Erythroblast (primary cell): ENCODE measurements at regions not wholly inside any gene's neighbourhood (a gene's known extent, or its start where the extent isn't known, plus 50 kb on each side); places are given as distances from the start of the nearest gene placed in this dataset.
"Not testable (repeated sequence)": the region's sequence is repeated elsewhere in the genome, so short reads cannot be mapped to it uniquely, and the experiment has no call there.

ENCODE experiments used
- DNase-seq, 2 experiments: peaks; one replicate each; lab custom pipeline; 2025; lab: John Stamatoyannopoulos, UW
- GATA1 ChIP-seq: IDR thresholded peaks from 2 replicates; pipeline ENCODE4 v1.6.1; 2011; ENCODE audit warnings: low read depth, mild to moderate bottlenecking, control low read depth, low read length, moderate library complexity
- POLR2A ChIP-seq: IDR thresholded peaks from 2 replicates; pipeline ENCODE4 v1.6.1; 2011; ENCODE audit warnings: mild to moderate bottlenecking, low read length

DNA sequence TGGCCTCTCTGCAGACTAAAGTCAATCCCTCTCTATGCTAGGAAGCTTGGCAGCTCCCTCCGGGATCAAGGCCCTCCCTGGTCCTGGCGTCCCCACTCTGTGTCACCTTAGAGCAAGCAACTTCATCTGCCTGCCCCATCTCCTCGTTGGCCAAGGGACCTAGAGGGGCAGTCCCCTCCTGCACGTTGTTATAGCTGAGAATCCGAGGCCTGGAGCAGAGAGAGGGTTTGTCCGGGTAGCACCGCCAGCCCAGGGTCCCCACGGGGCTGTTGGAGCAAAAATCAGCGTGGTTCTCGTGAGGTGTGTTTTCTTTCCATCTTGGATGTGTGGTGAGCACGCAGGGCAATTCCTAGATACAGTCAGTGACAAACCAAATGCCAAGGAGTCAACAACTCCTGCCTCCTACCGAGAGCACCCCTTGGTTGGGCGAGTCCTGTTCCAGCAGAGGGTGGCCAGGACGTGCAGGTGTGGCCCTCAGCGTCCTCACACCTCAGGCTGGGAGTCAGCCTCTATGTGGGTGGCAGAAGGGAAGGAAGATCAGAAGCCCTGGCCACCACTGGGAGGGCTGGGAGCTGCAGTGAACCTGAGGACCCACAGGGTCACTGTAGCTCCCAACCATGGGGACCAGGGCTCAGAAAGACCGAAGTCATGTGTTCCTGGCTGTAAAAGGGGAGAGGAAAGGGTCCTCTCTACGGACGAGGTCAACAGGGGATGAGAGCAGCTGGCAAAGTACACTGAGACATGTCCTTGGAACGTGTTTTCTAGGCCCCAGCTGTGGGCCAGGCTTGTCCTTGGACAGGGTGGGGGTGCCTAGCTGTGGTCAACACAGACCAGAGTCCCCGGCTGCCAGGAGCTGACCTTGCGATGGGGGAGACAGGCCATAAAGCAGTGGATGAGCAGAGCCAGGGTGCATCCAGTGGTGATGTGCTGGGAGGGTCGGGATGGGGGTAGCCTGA, 85.6 kb upstream of the CIBAR2 start:
- TF ChIP-seq GATA1 (no peak), POLR2A (no peak)
- DNase-seq = no peak

DNA sequence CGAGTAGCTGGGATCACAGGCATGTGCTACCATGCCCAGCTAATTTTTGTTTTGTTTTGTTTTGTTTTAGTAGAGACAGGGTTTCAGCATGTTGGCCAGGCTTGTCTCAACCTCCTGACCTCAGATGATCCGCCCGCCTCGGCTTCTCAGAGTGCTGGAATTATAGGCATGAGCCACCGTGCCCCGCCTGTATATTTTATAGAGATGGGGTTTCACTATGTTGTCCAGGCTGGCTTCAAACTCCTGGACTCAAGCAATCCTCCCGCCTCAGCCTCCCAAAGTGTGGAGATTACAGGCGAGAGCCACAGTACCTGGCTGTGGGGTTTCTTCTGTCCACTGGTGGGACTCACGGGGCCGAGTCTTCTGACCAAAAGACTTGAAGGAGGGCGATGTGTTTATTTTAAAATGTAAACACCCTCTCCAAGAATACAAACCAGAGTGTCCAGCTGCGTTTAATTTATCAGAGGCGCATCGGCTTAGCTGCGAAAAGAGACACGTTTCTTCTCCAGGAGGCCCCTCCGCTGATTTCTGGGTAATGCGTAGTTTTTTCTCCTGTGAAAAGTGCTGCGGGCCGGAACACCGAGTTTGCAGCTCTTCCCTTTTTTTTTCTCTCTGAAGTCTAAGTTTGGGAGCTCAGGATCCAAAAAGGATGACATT, 86.9 kb upstream of the CIBAR2 start:
- TF ChIP-seq POLR2A = no peak
- no peak for TF ChIP-seq GATA1
- no peak for DNase-seq

DNA sequence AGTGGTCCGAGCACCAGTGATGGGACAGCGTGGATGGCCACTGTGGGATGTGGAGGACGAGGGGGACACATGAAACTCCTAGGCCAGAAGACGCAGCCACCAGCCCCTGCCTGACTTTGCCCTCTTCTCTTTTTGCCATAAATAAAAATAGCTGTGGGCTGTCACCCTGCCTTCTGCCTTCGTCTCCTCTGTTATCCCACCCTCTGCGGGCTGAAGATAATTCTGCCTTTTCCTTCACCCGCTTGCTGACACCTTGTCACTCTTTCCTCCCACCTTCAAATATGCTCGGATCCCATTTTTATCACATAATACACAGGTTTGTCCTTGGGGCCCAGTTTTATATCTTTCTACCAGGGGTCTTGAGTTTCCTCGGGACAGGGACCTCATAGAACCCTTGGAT, 87.6 kb upstream of the CIBAR2 start:
- TF ChIP-seq GATA1 (no peak), POLR2A (no peak)

DNA sequence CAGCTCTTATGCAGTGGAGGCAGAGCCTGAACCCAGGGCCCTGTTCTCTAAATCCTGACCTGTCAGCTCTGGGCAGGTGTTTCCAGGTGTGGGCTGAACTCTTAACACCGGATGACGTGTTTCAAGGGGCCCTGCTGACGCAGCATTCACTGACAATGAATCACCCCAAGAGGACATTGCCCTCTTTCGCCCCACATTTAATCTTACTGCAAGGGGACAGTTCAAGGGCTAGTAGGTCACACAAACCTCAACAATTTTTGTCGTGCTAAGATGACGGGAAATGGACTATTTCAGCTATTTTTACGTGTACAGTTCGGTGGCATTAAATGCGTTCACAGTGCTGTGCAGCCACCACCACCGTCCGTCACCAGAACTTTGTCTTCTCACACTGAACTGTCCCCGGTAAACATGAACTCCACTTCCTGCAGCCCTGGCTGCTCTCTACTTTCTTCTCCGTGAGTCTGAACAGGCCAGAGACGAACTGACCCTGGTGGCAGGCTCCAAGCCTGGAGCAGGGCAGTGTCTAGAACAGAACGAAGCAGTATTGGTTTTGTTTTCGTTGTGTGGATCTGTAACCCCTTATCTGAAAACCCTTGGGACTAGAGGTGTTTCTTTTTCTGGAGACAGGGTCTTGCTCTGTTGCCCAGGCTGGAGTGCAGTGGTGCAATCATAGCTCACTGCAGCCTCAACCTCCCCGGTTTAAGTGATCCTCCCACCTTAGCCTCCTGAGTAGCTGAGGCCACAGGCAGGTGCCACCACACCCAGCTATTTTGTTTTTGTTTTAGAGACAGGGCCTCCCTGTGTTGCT, 88.4 kb upstream of the CIBAR2 start:
- TF ChIP-seq POLR2A = no peak
- TF ChIP-seq GATA1 = no peak
- DNase-seq = no peak

More for the DNA sequence above, 87.6 kb upstream of the CIBAR2 start:
- no peak for DNase-seq

DNA sequence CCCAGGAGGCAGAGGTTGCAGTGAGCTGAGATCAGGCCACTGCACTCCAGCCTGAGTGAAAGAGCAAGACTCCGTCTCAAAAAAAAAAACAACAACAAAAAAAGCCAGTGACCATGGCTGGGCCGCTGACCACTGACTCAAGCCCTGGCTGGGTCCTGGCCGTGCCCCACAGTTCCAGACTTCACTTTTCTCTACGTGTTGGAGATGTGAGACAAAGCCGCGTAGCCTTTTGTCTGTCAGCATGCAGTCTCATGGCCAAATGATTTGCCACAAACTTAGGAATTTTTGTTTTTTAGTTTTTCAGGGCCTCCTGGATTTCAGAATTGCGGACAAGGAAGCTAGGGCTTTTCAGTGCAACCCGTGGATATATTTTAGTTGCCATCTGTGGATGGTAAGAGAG, 89.3 kb upstream of the CIBAR2 start:
- DNase-seq = no peak

DNA sequence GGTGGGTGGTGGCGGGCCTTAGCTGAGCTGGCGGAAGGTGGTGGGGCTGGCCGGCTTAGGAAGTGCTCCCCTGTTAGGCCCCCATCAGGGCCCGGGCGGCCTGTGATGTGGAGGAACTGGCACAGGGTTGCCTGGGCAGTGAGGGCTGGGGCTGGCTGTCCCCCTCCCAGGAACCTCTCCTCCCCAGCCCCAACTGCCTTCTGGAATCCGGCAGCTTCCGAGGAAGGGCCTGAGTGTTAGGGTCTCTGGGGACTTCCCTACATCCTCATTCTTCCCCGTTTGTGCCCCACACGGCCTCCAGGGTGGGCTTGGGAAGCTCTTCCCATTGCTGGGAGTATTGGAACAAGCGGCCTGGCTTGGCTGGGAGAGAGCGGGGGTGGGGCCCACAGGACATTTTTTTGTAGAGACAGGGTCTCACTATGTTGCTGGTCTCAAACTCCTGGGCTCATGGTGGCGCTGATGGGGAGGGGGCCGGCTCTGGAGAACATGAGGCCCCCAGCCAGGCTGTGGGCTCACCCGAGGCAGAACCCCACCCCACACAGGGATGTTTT, 89.9 kb upstream of the CIBAR2 start:
- no peak for DNase-seq
- TF ChIP-seq POLR2A = no peak
- TF ChIP-seq GATA1 = no peak

More for the DNA sequence above, 89.3 kb upstream of the CIBAR2 start:
- TF ChIP-seq POLR2A (no peak), GATA1 (no peak)

DNA sequence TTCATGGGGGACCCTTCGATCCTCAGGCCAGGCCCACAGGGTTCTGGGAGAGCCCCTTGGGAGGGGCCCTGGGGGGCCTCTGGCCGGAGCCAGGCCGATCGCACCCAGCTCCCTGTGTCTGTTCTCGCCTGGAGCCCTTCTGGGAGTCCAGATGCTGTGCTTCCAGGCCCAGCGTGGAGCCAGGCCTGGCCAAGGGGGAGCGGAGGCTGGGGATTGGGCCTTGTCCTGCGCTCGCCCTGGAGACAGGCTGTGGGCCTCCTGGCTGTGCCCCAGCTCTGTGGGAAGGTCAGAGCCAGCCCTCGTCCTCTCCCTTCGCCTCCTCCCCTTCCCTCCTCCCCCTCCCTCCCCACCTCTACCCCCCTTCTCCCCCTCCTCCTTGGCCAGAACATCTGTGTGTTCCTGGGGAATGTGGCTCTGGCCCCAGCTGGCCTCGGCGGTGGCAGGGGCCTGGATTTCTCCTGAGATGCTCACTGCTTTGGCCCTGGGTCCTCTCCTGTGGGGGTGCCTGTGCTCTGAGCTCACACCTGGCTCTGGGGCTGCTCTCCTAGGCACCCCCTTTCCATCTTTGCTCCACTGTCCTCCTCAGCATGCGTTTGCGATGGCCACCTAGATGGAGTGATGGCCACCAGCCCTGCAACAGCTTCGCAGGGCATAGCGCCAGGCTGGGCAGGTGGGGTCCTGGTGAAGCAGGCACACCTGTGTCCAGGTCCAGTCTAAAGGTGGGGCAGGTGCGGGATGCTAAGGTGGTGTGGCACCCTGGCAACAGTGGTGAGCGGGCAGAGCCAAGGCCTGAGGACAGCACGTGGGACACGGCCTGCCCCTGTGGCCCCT, 90.6 kb upstream of the CIBAR2 start:
- no peak for TF ChIP-seq GATA1
- no peak for TF ChIP-seq POLR2A
- DNase-seq = no peak

DNA sequence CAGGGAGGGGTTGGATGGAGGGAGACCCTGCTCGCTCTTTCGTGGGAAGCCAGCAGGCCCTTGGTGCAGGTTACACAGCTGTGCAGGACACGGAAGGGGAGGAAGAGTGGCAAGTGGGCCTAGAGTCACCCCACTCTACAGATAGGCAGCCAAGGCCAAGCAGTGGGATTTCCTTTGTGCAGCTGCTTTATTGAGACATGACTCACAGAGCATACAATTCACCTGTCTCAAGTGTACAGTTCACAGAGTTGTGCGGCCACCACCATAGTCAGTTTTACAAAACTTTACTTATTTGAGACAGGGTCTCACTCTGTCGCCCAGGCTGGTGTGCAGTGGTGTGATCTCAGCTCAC, 91.2 kb upstream of the CIBAR2 start:
- no peak for TF ChIP-seq POLR2A
- TF ChIP-seq GATA1 = no peak

DNA sequence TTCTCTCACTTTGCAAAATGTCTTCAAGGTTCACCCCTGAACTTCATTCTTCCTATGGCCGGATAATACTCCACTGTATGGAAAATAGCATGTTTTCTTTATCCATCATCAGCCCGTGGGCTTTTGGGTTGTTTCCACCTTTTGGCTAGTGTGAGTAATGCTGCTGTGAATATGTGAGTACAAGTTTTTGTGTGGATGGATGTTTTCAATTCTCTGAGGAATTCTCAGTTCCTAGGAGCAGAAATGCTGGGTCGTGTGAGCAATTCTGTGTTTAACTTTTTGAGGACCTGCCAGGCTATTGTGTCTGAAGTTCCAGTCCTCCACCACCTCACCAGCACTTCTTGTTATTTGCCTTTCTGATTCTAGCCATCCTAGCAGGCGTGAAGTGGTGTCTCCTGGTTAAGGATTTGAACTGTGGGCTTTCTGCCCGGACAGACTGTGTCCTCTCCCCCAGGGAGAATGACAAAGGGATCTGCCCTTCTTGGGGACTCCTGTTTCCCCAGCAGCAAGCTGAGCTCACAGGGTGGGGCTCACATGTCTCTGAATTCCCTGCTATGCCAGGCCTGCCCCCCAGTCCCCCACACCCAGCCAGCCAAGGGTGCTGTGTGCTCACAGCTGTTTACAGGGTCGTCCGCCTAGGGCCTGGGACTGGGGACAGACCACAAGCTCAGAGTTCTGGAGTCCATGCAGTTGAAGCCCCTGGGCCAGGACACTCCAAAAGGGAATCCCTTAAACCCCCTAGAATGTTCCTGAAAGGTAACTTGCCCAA, 92.2 kb upstream of the CIBAR2 start:
- DNase-seq = no peak
- no peak for TF ChIP-seq POLR2A
- TF ChIP-seq GATA1 = no peak

More for the DNA sequence above, 91.2 kb upstream of the CIBAR2 start:
- DNase-seq = no peak

DNA sequence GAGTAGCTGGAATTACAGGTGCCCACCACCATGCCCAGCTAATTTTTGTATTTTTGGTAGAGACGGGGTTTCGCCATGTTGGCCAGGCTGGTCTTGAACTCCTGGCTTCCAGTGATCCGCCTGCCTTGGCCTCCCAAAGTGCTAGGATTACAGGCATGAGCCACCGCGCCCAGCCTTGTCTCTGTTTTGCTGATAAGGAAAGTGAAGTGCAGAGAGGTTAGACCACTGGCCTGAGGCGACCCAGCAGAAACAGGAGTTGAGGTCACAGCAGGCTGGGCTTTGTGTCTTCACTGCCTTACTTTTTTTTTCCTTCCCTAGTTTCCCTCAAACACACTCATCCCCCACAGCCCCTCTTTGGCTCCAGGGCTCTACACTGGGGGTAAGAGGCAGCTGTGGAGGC, 93.0 kb upstream of the CIBAR2 start:
- not testable (repeated sequence) for DNase-seq

DNA sequence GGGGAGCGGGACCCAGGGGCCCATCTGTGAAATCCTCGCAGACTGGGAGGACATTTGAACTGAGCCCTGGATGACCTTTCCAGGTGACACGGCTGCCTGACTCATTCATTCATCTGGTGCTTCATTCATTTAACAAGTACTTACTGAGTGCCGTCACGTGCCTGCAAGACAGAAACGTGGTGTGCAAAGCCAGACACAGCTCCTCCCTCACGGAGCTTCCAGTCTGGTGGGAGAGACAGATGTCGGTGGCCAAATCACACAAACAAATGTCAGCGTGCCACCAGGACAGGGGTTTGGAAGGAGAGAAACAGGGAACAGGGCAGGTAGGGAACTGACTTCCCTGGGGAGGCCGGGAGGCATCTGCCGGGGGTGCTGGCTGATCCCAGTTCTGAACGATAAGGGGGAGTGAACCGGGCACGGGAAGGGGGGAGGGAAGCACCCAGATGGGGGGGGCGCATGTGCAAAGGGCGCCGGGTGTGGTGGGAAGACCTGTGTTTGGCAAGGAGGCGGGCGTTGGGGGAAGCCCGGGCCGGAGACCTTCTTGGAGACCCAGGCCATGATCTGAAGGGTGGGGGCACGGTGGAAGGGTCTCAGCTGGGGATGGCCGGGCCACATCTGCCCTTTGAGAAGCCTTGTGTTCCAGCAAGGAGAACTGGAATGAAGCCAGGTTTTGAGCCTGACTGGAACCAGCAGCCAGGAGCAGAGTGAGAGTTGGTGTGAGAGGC, 93.6 kb upstream of the CIBAR2 start:
- TF ChIP-seq GATA1 = no peak
- TF ChIP-seq POLR2A = no peak
- DNase-seq = no peak
